ENCODE measurements at regions not wholly inside any gene's neighbourhood (a gene's known extent, or its start where the extent isn't known, plus 50 kb on each side); places are given as distances from the start of the nearest gene placed in this dataset.

DNA sequence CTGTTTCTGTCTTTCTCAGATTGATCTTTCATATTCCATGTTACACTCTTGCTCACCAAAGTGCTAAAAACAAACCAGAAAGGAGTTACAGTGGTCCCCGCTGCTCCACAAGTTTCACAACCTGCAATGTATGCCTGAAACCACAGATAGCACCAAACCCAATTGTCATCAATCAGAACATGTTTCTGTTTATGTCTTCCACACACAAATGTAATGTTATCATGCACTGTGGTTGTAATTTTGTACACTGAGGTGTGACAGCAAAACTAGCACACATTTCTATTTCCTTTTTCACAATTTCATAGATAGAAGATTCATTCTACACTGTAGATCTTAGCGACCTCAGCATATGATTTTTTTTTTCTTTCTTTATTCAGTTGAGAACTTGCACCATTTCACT is 1045.9 kb upstream of the RAG2 start:
- no peak overlapping the region for H2AFZ ChIP-seq (ENCODE audit: low read length, unreplicated experiment)
- H3K27me3 ChIP-seq (ENCODE audit: insufficient read depth, low read length): no peaks in the 10 kb centered on the region
- no peaks in the 10 kb centered on the region for H3K79me2 ChIP-seq (ENCODE audit: control insufficient read depth, insufficient read depth, low read length, unreplicated experiment)
- H3K36me3 ChIP-seq (ENCODE audit: insufficient read depth, low read length): no peaks in the 10 kb centered on the region
- H3K27ac ChIP-seq (ENCODE audit: low read depth, low read length): no peak overlapping the region
- H3K4me1 ChIP-seq (ENCODE audit: control insufficient read depth, insufficient read depth, low read length, unreplicated experiment): no peaks in the 10 kb centered on the region
- no peak overlapping the region for H3K4me3 ChIP-seq (ENCODE audit: low read depth, low read length)

DNA sequence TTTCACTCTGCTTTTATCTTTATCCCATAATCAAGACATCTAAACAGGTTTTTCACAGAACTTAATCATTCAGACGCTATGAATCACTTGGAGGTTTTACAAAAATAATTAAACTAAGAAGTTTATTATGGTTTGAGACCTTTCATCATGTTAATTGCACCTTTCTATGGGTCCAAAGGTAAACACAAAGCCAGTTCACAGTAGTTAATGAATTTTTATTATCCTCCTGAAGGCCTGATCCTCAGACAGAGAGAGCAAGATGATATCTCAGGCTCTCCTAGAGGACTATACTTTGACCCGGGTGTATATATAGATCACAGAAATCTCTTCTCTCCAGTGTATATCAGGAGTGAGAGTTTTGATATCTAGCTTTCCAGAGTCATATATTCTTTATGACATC is 1044.3 kb upstream of the RAG2 start:
- H3K4me3 ChIP-seq (ENCODE audit: low read depth, low read length): no peak overlapping the region
- H2AFZ ChIP-seq (ENCODE audit: low read length, unreplicated experiment): no peak overlapping the region
- H3K27ac ChIP-seq (ENCODE audit: low read depth, low read length): no peak overlapping the region
- no peaks in the 10 kb centered on the region for H3K36me3 ChIP-seq (ENCODE audit: insufficient read depth, low read length)
- H3K79me2 ChIP-seq (ENCODE audit: control insufficient read depth, insufficient read depth, low read length, unreplicated experiment): no peaks in the 10 kb centered on the region
- H3K4me1 ChIP-seq (ENCODE audit: control insufficient read depth, insufficient read depth, low read length, unreplicated experiment): no peaks in the 10 kb centered on the region
- no peaks in the 10 kb centered on the region for H3K27me3 ChIP-seq (ENCODE audit: insufficient read depth, low read length)

DNA sequence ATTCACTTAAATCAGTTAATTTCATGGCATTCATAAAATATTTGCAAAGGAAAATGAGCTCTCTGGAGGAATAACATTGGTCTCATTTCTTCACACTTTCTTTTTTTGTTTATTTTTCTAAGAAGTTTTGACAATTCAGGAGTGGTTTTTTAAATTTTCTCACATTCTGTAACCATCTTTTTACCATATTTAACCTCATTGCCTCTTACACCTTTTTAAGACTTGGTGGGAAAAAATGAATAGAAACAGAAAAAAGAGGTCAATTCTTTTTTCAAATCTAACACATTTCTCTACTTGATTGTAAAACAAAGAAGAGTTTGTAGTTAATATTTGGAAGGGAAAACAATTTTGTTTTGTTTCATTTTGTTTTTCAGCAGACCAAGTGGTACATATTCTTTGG is 1034.7 kb upstream of the RAG2 start:
- Histone ChIP-seq H2AFZ (ENCODE audit: low read length, unreplicated experiment) (no peak overlapping the region), H3K4me1 (ENCODE audit: control insufficient read depth, insufficient read depth, low read length, unreplicated experiment) (no peaks in the 10 kb centered on the region), H3K79me2 (ENCODE audit: control insufficient read depth, insufficient read depth, low read length, unreplicated experiment) (no peaks in the 10 kb centered on the region), H3K27me3 (ENCODE audit: insufficient read depth, low read length) (no peaks in the 10 kb centered on the region), H3K4me3 (ENCODE audit: low read depth, low read length) (no peak overlapping the region), H3K27ac (ENCODE audit: low read depth, low read length) (no peak overlapping the region), H3K36me3 (ENCODE audit: insufficient read depth, low read length) (no peaks in the 10 kb centered on the region)

DNA sequence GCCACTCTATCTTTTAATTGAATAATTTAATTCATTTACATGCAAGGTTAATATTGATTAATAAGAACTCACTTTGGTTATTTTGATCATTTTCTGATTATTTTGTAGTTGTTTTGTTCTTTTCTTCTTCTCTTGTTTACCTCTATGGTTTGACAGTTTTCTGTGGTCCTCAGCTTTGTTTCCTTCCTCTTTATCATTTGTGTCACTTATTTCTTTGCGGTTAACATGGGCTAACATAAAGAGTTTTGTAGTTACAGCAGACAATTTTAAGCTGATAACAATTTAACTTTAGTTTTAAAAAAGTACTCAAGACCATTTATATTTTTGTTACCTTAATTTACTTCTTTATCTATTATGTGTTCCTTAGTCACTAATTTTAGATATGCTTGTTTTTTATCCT is 1032.8 kb upstream of the RAG2 start:
- no peak overlapping the region for H2AFZ ChIP-seq (ENCODE audit: low read length, unreplicated experiment)
- no peak overlapping the region for H3K4me3 ChIP-seq (ENCODE audit: low read depth, low read length)
- no peak overlapping the region for H3K27ac ChIP-seq (ENCODE audit: low read depth, low read length)
- H3K27me3 ChIP-seq (ENCODE audit: insufficient read depth, low read length): no peaks in the 10 kb centered on the region
- H3K4me1 ChIP-seq (ENCODE audit: control insufficient read depth, insufficient read depth, low read length, unreplicated experiment): no peaks in the 10 kb centered on the region
- no peaks in the 10 kb centered on the region for H3K36me3 ChIP-seq (ENCODE audit: insufficient read depth, low read length)
- no peaks in the 10 kb centered on the region for H3K79me2 ChIP-seq (ENCODE audit: control insufficient read depth, insufficient read depth, low read length, unreplicated experiment)

DNA sequence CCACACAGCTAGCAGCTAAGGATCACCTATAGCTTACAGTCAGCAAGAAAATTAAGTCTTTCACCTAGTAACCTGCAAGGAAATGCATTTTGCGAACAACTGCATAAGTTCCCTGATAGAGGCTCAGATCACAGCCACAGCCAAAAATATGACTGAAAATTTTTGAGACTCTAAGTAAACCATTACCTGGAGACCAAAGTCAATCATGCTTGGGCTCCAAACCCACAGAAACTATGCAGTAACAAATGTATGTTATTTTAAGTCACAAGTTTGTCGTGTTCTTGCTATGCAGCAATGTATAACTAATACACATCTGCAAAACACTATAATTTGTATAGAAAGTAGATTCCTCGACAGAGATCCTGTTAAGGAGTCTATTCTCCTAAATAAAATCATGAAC is 1025.7 kb upstream of the RAG2 start:
- Histone ChIP-seq H2AFZ (ENCODE audit: low read length, unreplicated experiment) (no peak overlapping the region), H3K79me2 (ENCODE audit: control insufficient read depth, insufficient read depth, low read length, unreplicated experiment) (no peaks in the 10 kb centered on the region), H3K36me3 (ENCODE audit: insufficient read depth, low read length) (no peaks in the 10 kb centered on the region), H3K27me3 (ENCODE audit: insufficient read depth, low read length) (peaks cover 8% of the 10 kb centered on the region), H3K27ac (ENCODE audit: low read depth, low read length) (no peak overlapping the region), H3K4me1 (ENCODE audit: control insufficient read depth, insufficient read depth, low read length, unreplicated experiment) (no peaks in the 10 kb centered on the region), H3K4me3 (ENCODE audit: low read depth, low read length) (no peak overlapping the region)

DNA sequence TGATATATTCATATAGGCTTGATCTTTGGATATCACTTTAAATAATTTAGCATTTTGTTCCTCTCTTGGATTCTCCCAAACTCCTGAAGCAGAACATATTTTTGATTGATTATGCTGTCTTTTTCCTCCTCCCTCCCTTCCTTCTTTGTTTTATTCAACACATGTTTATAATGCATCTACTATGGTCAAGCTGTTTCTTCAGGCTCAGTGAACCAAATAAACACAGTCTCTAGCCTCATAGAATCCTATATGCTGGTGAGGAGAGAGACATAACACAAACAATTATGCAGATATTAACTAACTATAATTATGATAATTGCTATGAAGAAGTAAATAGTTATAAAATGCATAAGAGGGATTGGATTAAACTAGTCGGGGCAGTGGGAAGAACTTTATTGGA is 1023.6 kb upstream of the RAG2 start:
- Histone ChIP-seq H3K79me2 (ENCODE audit: control insufficient read depth, insufficient read depth, low read length, unreplicated experiment) (no peaks in the 10 kb centered on the region), H3K27ac (ENCODE audit: low read depth, low read length) (no peak overlapping the region), H3K4me3 (ENCODE audit: low read depth, low read length) (no peak overlapping the region), H3K27me3 (ENCODE audit: insufficient read depth, low read length) (peaks cover 8% of the 10 kb centered on the region), H3K4me1 (ENCODE audit: control insufficient read depth, insufficient read depth, low read length, unreplicated experiment) (no peaks in the 10 kb centered on the region), H3K36me3 (ENCODE audit: insufficient read depth, low read length) (no peaks in the 10 kb centered on the region), H2AFZ (ENCODE audit: low read length, unreplicated experiment) (no peak overlapping the region)

DNA sequence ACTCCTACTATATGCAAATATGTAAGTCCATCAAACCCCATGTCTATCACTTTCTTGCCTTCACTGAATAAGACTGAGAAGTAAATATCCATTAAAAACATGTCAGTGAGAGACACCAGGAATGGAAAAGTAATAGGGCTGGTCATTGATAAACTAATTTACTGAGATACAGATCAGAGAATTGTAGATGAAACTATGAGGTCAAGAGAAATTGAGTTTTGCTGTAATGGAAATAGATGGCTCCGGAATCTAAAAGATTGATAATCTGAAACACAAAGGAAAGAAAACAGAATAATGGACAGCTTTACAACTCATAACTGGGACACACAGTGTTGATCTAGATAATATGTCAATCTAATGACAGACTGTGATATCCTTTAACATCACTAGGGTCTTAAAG is 1018.3 kb upstream of the RAG2 start:
- no peak overlapping the region for H3K4me3 ChIP-seq (ENCODE audit: low read depth, low read length)
- no peaks in the 10 kb centered on the region for H3K4me1 ChIP-seq (ENCODE audit: control insufficient read depth, insufficient read depth, low read length, unreplicated experiment)
- H3K79me2 ChIP-seq (ENCODE audit: control insufficient read depth, insufficient read depth, low read length, unreplicated experiment): no peaks in the 10 kb centered on the region
- H3K27me3 ChIP-seq (ENCODE audit: insufficient read depth, low read length): no peaks in the 10 kb centered on the region
- no peaks in the 10 kb centered on the region for H3K36me3 ChIP-seq (ENCODE audit: insufficient read depth, low read length)
- H3K27ac ChIP-seq (ENCODE audit: low read depth, low read length): no peak overlapping the region
- H2AFZ ChIP-seq (ENCODE audit: low read length, unreplicated experiment): no peak overlapping the region

DNA sequence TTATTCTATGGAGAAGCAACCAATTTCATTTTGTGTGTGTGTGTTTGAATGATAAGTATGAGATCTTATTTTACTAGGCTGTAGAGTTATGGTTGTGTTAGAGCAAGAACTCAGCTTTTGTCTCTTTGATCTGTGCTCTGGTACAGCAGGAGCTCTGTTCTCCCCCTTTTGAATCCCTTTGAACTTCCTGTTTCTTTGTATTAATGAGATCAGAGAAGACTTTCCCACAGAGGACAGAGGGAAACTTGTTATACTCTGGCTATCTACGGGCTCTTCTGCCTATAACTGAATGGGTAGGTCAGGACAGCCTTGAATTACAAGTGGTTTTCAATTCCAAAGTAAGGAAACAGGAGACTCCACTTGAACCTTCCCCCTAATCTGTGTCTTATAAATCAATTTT is 1015.0 kb upstream of the RAG2 start:
- H3K79me2 ChIP-seq (ENCODE audit: control insufficient read depth, insufficient read depth, low read length, unreplicated experiment): no peaks in the 10 kb centered on the region
- no peaks in the 10 kb centered on the region for H3K36me3 ChIP-seq (ENCODE audit: insufficient read depth, low read length)
- H2AFZ ChIP-seq (ENCODE audit: low read length, unreplicated experiment): no peak overlapping the region
- H3K27ac ChIP-seq (ENCODE audit: low read depth, low read length): no peak overlapping the region
- peaks cover 5% of the 10 kb centered on the region; the same call in 1 of the 2 replicates for H3K27me3 ChIP-seq (ENCODE audit: insufficient read depth, low read length)
- H3K4me1 ChIP-seq (ENCODE audit: control insufficient read depth, insufficient read depth, low read length, unreplicated experiment): no peaks in the 10 kb centered on the region
- H3K4me3 ChIP-seq (ENCODE audit: low read depth, low read length): no peak overlapping the region

DNA sequence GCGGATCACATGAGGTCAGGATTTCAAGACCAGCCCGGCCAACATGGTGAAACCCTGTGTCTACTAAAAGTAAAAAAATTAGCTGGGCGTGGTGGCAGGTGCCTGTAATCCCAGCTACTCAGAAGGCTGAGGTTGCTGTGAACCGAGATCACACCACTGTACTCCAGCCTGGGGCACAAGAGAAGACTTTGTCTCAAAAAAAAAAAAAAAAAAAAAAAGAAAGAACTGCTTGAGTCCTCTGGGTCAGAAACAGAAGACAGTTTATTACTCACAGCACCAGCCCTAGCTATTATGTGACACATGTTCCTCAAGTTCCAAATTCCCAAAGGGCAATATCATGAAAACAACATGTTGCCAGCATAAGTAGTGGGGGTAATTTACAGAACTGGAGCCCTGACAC is 1014.1 kb upstream of the RAG2 start:
- Histone ChIP-seq H3K27me3 (ENCODE audit: insufficient read depth, low read length) (peaks cover 5% of the 10 kb centered on the region; the same call in 1 of the 2 replicates), H3K27ac (ENCODE audit: low read depth, low read length) (no peak overlapping the region), H2AFZ (ENCODE audit: low read length, unreplicated experiment) (no peak overlapping the region), H3K4me1 (ENCODE audit: control insufficient read depth, insufficient read depth, low read length, unreplicated experiment) (no peaks in the 10 kb centered on the region), H3K4me3 (ENCODE audit: low read depth, low read length) (no peak overlapping the region), H3K79me2 (ENCODE audit: control insufficient read depth, insufficient read depth, low read length, unreplicated experiment) (no peaks in the 10 kb centered on the region), H3K36me3 (ENCODE audit: insufficient read depth, low read length) (no peaks in the 10 kb centered on the region)

DNA sequence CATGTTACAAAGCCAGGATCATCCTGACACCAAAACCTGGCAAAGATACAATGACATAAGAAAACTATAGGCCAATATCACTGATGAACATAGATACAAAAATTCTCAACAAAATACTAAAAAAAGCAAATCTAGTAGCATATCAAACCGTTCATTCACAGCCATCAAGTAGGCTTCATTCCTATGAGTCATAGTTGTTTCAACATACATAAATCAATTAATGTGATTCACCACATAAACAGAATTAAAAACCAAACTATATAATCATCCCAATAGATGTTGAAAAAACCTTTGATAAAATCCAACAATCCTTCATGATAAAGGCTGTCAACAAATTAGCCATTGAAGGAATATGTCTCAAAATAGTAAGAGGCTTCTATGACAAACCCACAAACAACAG is 1007.2 kb upstream of the RAG2 start:
- H3K27ac ChIP-seq (ENCODE audit: low read depth, low read length): no peak overlapping the region
- no peak overlapping the region for H2AFZ ChIP-seq (ENCODE audit: low read length, unreplicated experiment)
- peaks cover 5% of the 10 kb centered on the region; the same call in 1 of the 2 replicates for H3K27me3 ChIP-seq (ENCODE audit: insufficient read depth, low read length)
- no peak overlapping the region for H3K4me3 ChIP-seq (ENCODE audit: low read depth, low read length)
- no peaks in the 10 kb centered on the region for H3K36me3 ChIP-seq (ENCODE audit: insufficient read depth, low read length)
- no peaks in the 10 kb centered on the region for H3K4me1 ChIP-seq (ENCODE audit: control insufficient read depth, insufficient read depth, low read length, unreplicated experiment)
- H3K79me2 ChIP-seq (ENCODE audit: control insufficient read depth, insufficient read depth, low read length, unreplicated experiment): no peaks in the 10 kb centered on the region

DNA sequence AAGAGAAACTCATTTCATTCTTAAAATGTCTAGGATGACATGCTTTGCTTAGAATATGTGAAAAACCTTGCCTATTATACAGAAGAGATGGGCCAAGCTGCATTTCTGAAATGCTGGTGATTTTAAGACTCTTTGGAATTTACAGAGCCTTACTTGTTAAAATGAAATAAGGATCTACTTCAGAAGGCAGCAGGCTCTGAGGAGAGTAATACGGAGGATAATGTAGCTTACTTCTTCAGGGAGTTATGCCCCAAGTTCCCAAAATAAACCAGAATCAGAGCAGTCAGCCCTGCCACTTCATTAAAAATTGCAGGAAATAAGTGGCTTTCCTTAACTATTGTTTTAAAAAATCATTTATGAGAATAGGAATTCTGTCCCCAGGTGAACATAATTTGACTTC is 1000.3 kb upstream of the RAG2 start:
- Histone ChIP-seq H3K27ac (ENCODE audit: low read depth, low read length) (no peak overlapping the region), H3K36me3 (ENCODE audit: insufficient read depth, low read length) (no peaks in the 10 kb centered on the region), H3K27me3 (ENCODE audit: insufficient read depth, low read length) (no peaks in the 10 kb centered on the region), H2AFZ (ENCODE audit: low read length, unreplicated experiment) (no peak overlapping the region), H3K4me3 (ENCODE audit: low read depth, low read length) (no peak overlapping the region), H3K4me1 (ENCODE audit: control insufficient read depth, insufficient read depth, low read length, unreplicated experiment) (no peaks in the 10 kb centered on the region), H3K79me2 (ENCODE audit: control insufficient read depth, insufficient read depth, low read length, unreplicated experiment) (no peaks in the 10 kb centered on the region)

DNA sequence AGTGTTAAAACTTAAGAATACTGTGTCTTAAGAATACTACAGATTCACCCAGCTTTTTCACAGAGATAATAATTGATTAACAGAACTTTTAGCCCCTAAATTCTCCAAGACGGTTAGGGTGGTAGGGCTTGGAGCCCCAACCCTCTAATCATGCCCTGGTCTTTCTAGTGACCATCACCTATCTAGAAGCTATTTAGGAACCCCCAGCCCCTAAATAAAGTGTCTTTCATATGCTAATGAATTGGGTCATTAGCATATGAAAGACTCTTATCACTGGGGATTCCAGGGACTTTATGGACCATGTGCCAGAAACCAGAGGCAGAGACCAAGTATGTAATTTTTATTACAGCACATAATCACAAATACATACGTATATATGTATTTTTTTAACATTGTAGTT is 999.7 kb upstream of the RAG2 start:
- no peak overlapping the region for H2AFZ ChIP-seq (ENCODE audit: low read length, unreplicated experiment)
- H3K79me2 ChIP-seq (ENCODE audit: control insufficient read depth, insufficient read depth, low read length, unreplicated experiment): no peaks in the 10 kb centered on the region
- H3K27ac ChIP-seq (ENCODE audit: low read depth, low read length): no peak overlapping the region
- H3K4me3 ChIP-seq (ENCODE audit: low read depth, low read length): no peak overlapping the region
- H3K4me1 ChIP-seq (ENCODE audit: control insufficient read depth, insufficient read depth, low read length, unreplicated experiment): no peaks in the 10 kb centered on the region
- H3K36me3 ChIP-seq (ENCODE audit: insufficient read depth, low read length): no peaks in the 10 kb centered on the region
- no peaks in the 10 kb centered on the region for H3K27me3 ChIP-seq (ENCODE audit: insufficient read depth, low read length)
